GM19240 (cell line): ENCODE measurements at regions not wholly inside any gene's neighbourhood (a gene's known extent, or its start where the extent isn't known, plus 50 kb on each side); places are given as distances from the start of the nearest gene placed in this dataset.

Experiments
- DNase-seq: peaks from one replicate; pipeline ENCODE4 v3.0.0; 2011; ENCODE audit warnings: low spot score; ENCODE audit not compliant: insufficient read length

DNA sequence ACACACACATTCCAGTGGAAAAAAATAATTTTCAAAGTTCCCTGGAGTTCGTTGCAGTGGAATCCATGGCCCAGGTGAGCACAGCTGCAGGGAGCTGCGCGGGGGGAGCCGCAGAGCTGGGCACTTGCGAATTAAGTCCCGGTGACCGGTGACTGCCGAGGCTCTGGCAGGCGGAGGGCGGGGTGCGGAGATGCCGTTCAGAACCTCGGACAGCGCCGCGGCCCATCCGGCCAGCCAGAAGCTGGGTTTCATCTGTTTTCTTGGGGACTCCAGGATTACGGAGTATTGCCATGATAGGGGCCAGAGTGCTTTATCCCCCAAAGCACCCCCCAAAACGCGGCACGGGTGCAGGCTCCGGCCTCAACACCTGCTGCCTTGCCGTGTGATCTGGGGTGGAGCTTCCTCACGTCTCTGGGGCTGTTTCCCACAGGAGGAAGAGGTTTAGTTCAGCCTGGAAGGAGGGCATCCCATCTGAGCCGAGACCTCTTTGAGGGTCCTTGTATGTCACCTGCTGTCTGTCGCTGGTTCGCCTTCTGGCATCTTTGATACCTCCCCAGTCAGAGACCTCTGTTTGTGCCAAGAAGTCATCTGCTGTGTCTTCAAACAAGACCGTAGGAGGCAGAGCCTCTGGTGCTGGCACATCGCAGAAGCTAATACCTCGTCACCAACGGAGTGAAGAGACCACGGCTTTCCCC, 99.4 kb downstream of the YTHDF1 start:
- DNase-seq: no peak

DNA sequence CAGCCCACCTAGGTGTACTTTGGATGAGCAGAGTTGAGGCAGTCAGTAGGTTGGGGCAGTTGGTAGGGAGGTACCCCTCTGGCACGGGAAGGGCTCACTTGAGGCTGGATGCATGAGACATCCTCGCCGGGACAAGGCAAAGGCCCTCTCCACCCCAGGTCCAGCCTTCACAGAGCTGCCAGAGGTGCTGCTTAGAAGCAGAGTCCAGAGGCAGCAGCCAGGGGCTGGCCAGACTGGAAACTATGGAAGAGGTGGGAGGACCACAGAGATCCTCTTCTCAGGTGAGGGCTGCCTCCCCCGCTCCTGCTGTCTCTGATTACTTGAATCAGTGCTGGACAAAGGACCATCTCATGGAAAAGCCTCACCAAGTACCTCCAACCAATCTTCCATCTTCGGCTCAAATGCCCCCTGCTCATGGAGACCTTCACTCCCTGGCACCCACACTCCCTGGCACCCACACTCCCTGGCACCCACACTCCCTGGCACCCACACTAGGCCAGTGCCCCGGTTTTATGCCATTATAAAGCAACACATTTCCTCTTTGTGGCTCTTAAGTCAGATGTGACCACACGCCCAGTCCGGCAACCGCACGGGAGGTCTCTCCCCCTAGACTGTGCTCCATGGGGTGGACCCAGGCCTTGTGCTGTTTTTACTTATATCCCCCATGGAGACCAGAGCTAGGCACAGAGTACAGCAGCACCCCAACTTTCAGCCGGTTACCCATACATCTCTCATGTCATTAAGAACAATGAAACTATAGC, 100.1 kb downstream of the YTHDF1 start:
- DNase-seq: no peak

DNA sequence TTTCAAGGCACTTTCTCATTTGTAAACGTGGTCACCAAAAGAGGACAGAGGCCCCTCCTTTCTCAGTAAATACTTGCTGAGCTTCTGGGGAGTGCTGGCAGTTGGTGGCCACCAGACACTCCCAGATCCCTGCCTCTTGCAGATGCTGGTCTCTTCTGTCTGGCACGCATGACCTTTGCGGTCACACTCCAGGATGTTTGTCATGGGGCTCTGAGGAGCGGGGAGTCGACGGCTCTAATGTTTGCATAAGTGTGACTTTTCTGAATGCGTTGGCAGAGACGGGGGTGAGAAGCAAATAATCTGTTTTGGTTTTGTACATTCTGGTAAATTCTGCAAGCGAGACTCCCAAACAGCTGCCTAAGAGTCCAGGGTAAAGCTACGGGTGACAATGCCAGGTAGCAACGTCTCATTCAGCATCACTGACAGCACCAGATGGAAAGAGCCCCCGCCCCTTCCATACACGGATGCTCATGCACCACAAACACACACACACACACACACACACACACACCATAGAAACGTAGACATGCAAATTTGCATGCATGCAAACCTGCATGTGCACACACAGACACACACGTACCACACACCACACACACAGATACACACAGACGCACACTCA, 101.1 kb downstream of the YTHDF1 start:
- no peak for DNase-seq

DNA sequence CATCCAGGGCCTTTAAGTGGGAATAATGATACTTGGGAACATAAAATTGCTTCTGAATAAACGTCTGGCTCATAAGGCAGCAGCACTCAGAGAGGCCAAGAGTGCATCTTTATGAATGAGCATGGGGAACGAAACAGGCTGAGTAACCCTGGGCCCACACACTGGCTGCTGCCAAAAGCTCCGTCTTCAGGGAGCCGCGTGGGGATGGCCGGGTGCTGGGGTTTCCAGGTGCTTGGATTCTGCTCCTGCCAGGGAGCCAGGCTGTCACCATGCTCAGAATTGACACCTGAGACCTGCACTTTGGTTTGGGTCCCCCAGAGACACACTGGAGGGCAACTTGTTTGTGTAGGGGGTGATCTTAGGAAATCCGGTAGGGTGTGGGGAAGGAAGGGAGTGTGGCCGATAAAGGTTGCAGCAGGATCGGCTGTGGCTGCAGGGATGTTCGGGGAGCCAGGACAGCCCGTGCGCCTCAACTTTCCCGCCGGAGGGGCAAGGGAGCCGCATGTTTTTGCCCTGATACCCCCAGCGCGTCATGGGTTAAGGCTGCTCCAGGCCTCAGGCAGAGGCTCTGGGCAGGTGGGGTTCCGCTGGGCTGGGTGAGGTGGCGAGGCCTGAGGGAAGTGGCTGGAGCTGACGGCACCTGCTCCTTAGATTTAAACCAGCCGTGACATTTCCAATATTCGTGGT, 101.8 kb downstream of the YTHDF1 start:
- DNase-seq: no peak

DNA sequence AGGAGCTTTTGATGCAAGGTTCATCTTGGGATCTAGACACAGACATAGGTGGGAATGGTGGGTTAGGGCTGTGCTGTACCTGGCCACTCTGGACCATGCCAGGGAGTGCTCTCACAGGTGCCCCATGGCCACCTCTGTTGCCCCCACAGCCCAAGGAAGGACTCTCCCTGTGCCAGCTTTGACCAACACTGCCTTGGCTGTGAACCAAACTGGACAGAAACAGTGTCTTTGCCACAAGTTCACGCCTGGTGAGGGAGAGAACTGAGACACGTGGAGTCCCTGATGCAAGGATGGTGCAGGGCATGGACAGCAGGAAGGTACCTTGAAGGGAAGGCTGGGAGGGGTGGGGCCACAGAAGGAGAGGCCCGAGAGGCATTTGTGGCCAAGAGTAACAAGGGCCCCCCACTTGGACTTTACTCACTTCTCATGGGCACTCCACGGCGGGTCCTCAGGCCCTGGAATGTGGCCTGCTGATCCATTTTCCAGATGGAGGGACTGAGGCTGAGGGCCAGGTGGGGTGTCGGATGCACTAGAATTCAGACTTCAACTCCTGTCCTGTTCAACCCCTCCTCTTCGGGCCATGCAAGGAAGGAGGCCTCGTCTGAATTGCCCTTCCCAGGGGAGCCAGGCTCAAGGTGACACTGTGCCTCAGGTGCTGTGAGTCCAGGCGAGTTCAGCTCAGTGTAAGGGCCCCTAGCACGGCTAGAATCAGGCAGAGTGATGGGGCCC, 103.3 kb downstream of the YTHDF1 start:
- DNase-seq: no peak

DNA sequence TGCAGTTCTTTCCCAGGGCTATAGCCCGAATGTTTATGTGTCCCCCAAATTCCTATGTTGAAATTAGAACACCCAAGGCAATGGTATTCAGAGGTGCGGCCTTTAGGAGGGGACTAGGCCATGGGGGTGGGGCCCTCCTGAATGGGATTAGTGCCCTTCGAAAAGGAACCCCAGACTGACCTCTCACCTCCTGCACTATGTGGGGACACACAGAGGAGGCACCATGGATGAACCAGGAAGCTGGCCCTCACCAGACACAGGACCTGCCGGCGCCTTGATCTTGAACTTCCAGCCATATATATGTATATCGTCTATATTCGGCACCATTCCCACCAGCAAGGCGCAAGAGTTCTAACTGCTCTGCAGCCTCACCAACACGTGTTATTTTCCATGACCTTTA, 101.5 kb upstream of the BHLHE23 start:
- no peak for DNase-seq

DNA sequence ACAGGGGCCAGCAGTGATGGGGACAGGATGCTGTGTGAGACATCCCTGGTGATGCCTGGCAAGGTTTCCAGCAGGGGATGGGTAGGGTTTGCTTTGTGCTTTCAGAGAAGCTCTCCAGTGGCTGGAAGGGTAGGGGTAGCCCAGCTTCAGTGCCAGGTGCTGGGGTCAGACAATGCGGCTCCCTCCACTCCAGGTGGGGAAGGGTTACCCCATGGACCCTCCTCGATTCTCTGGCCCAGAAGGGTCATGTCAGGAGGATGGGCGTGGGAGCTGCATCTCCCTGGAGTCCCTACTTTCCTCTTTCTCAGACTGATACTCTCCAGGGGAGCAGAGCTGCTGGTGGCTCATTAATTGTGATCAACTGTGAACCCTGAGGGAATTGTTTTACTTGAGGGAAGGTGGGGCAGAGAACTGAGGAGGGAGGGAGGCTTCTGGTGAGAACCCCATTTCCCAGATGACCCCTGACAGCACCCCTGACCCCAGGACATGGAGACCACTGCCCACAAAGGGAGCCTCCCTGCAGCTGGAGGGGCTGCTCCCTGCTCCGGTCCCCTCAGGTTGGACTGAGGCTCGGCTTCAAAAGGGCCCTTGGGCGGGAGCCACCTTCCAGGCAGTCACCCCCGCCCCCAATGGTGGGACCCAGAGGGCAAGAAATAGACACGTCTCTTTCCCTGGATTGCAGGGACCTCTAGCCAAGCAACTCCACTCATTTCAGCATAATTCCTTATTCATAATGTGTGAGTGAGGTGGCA, 100.9 kb upstream of the BHLHE23 start:
- DNase-seq: no peak

DNA sequence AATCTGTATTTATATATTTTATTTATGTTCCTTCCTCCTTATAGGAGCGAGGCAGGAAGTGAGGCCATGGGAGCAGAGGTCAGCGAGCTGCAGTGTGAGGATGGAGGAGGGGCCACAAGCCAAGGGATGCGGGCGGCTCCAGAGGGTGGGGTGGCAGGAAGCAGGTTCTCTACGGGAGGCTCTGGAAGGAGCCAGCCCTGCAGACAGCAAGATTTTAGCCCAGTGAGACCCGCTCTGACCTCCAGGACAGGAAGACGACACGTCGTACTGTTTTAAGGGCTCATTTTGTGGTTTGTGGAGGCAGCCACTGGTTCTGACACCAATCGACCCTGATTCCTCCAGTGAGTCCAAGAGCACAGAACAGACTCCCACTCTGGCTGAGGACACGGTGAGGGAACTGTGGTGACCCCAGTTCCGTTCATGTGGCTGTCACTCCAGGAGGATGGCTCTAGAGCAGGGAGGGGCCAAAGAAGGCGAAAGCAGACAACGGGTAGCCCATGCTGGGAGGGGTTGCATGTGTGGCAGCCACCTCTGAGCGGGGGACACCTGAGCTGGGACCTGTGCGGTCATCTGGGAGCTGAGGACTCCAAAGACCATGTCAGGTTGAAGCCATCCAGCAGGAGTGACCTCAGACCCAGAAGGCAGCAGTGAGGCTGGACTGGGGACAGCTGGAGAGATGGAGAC, 100.1 kb upstream of the BHLHE23 start:
- no peak for DNase-seq

DNA sequence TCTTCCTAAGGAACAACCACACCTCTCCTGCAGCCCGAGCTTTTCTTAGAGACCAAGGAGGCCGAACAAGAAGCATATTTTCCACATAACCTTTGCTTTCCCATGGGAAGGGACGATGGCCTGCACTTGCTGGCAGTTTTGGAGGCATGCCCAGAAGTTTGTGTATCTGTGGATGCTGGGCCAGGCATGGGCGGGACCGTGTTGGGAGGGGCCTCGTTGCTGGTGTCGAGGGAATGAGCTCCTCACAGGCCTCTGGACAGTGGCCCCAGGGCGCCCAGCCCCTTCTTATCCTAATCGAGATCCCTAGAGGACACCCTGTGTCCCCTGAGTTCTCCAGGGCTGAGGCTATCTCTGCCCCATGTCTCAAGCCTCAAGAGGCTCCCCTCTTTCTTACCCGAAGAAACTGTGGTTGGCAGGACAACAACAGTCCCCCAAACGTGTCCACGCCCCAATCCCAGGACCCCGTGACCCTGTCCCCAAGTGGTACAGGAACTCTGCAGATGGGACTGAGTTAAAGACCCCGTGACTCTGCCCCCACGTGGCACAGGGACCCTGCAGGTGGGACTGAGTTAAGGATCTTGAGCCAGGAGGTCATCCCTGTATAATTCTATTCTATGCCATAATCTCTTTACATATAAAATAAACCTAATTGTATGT, 99.5 kb upstream of the BHLHE23 start:
- no peak for DNase-seq

DNA sequence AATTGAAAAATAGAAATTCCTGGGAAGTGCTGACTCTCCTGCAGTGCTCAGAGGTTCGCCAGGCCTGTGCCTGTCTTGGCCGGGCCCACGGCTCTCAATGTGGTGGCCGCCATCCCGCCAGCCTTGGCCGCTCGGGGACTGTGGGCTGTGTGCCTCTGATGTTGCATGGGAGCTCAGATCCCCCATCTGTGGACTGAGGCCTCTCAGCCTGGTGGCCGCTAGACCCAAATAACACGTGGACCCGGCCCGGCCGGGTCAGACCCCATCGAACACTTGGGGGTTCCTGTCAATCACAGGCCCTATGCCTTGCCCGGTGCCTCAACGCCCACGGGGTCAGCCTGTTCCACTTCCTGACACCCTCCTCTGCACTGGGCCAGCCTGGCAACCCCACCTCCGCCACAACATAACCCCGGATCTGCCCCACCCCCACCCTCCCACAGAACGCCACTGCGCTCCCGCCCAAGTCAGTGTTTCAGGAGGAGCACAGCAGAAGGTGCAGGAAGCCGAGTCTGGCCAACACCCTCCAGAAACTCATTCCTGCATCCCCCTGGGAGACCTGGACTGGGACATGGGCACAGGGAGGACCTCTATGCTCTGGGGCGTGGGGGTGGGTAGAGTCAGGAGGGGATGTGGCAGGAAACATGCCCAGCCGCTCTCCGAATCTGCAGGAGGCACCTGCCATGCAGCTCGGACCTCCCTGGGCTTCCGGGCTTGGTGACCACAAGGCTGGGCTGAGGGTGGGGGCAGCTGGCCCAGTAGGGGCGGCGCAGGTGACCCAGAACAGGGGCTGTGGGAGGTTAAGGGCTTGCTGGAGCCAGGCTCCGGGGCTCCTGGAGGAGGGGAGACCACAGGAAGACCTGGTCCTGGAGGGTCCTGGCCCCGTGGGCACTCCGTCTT, 98.7 kb upstream of the BHLHE23 start:
- no peak for DNase-seq

DNA sequence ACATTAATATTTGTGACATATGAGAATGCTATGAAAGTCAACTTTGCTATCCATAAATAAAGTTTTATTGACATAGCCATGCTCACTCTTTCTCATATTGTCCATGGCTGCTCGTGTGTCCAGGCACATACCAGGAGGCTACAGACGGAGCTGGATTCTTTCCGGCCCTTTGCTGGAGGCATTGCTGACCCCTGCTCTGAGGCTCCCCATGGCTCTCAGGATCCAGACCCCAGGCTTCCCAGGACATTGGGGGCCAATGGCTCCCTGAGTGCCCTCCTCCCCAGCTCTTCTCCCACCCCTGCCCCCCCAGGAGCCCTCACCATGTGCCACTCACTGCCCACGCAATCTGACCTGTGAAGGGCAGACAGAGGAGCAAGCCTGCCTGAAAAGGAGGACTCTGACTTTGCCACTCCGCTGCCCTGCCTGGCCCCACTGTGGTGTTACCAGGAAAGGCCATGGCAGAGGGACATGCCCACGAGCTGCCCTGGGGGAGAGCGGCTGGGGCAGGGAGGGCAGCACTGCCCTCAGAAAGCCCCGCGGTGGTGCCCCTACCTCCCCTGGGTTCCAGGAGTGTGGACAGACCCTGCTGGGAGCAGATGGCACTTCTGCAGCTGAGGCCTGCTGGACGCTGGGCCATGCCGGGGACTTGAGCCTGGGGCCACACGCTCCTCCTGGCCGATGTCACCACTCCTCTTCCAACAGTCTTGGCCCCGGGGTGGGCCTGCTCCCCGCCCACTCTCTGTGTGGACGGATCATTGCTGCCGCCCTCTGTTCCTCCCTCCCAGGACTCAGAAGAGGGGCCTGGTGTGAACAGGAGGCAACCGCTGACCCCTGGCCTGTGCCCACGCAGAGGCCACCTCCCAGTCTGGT, 97.8 kb upstream of the BHLHE23 start:
- no peak for DNase-seq

DNA sequence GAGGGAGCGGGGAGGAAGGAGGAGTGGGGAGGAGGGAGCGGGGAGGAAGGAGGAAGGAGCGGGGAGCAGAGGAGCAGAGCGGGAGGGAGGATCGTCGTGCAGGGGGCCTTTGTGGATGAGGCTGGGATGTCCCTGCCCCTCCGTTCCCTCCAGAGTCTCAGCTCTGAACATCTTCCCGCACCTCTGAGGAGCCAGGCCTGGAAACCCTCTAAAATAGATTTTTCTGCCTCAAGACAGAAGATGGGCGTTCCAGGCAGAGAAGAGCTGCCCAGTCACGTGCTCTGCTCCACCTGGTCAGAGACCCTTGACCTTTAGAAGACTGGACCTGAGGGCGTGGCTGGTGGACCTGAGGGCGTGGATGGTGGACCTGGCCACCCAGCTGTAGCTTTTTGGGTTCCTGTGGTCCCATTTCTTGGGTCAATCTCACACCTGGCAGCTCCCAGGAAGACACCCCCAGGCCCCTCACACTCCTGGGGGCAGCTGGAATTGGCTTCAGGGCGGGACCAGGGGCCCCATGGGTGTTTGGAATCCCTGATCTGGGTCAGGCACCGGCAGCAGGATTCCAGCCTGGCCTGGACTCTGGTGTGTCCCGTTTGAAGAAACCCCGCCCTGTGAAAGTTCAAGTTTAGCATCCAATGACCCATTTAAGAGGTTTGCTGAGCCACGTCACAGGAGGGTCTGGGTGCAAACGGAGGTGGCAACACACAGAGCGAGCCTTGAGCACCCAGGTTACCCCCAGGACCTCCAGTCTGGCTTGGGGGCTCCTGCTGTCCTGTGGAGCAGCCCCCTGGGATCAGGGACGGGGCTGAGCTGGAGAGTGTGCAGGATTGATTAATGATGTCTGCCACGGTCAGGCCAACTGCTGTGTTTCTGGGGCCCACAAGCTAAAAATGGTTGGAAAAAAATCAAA, 96.9 kb upstream of the BHLHE23 start:
- no peak for DNase-seq

DNA sequence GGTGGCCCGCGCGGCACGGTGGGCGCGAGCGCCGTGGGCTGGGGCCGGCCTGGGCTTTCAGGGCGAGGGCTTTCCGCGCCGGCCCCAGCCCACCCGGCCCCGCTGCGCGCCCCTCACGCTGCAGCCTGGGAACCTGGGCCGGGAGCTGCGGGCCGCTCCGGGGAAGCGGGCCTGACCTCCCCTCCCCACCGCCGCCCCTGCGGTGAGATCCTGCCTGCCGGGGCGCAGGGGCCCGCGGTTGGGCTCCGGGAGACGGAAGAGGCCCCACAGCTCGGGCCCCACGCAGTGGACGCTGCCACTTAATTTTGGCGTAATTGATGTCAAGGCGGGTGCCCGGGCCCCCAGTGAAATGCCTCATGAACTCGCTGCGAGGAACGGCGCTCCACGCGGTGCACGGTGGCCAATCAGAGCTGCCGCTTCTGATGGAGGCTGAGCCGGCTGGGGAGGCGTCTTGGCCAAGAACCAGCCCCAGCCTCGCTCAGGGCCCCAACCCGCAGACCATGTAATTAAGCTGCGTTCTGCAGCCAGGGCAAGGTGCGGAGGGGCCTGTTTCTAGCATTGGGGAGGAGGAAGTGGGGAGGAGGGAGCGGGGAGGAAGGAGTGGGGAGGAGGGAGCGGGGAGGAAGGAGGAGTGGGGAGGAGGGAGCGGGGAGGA, 96.1 kb upstream of the BHLHE23 start:
- DNase-seq: peak; percentile 66

DNA sequence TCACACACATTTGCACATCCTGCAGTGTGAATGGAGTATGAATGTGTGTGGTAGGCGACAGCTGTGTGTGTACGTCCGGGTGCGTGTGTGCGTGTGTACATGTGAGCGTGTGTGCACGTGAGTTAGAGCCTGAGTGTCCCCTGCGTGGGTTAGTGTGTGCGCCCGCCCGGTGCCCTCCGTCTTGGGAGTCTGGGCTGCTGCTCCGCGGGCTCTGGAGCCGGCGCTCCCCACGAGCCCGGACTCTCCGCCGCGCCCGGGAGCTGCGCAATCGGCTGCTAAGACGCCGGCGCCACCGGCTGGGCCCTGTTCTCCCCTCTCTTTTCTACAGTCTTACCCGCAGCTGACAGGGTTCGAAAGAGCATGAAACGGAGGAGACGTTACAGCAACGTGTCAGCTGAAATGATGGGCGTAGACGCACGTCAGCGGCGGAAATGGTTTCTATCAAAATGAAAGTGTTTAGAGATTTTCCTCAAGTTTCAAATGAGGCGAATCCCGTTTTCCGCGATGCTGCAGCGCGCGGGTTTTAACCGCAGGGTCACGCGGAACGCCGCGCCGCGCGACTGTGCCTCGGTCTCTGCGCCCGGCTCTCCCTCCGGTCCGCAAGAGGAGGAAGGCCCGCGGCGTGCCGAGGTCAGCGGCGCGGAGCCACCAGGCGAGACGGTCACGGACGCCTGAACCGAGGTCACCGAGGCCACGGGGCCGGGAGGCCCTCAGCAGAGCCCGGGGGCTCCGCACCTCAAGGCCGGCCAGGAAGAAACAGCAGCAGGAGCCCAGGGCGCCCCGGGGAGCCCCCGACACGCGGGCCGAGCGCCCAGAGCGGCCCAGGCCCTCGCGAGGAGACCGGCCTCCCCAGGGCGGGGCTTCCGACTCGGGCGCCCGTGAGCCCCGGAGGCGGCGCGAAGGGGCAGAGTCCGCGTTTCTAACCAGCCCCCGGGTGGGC, 95.3 kb upstream of the BHLHE23 start:
- peak; percentile 66 for DNase-seq
